Subcutaneous abdominal adipose tissue (tissue), 5 donors: ENCODE measurements at regions not wholly inside any gene's neighbourhood (a gene's known extent, or its start where the extent isn't known, plus 50 kb on each side); places are given as distances from the start of the nearest gene placed in this dataset.

ENCODE experiments used
- H3K27ac ChIP-seq: one replicate; pipeline ENCODE4 v1.7.0; 2013; ENCODE audit warnings: low read depth, mild to moderate bottlenecking, inconsistent platforms, low read length, moderate library complexity
- H3K27me3 ChIP-seq, 5 donors: one replicate each; pipeline ENCODE4 v1.7.0; 2013; ENCODE audit warnings: low read length in 5 of 5, inconsistent platforms in 1 of 5; ENCODE audit not compliant: control insufficient read depth in 5 of 5, insufficient read depth in 4 of 5
- H3K36me3 ChIP-seq, 5 donors: one replicate each; pipeline ENCODE4 v1.7.0; 2013; ENCODE audit warnings: low read length in 5 of 5; ENCODE audit not compliant: control insufficient read depth in 5 of 5, insufficient read depth in 5 of 5
- H3K4me1 ChIP-seq, 5 donors: one replicate each; pipeline ENCODE4 v1.7.0; 2013; ENCODE audit warnings: low read length in 5 of 5, mild to moderate bottlenecking in 3 of 5, moderate library complexity in 1 of 5; ENCODE audit not compliant: control insufficient read depth in 5 of 5, insufficient read depth in 5 of 5
- H3K4me3 ChIP-seq, 5 donors: one replicate each; pipeline ENCODE4 v1.7.0; 2013; ENCODE audit warnings: low read length in 5 of 5, low read depth in 1 of 5
- H3K9ac ChIP-seq, 5 donors: one replicate each; pipeline ENCODE4 v1.7.0; 2013; ENCODE audit warnings: low read length in 5 of 5, mild to moderate bottlenecking in 4 of 5, moderate library complexity in 3 of 5
- H3K9me3 ChIP-seq, 5 donors: one replicate each; pipeline ENCODE4 v1.7.0; 2013; ENCODE audit warnings: low read length in 5 of 5; ENCODE audit not compliant: control insufficient read depth in 5 of 5
- donor health status: healthy.
- donor health status: healthy.
- donor health status: healthy.
- donor health status: healthy.
- donor health status: healthy.

- no peaks in the 10 kb centered on the region for H3K4me1 ChIP-seq
- H3K36me3 ChIP-seq = no peaks in the 10 kb centered on the region
- H3K27ac ChIP-seq = no peak overlapping the region
- H3K4me3 ChIP-seq = no peak overlapping the region
- peaks cover 0 to 4% (median 0%) of the 10 kb centered on the region in 5 donors for H3K27me3 ChIP-seq
- H3K9ac ChIP-seq = no peak overlapping the region
- H3K9me3 ChIP-seq = peaks cover 0 to 2% (median 0%) of the 10 kb centered on the region in 5 donors
Measured at GRCh38 chr18:60549338-60549960, 176.9 kb upstream of the MC4R start.

GRCh38 chr18:60552948-60553347 lies 180.4 kb upstream of the MC4R start:
- H3K27ac ChIP-seq = no peak overlapping the region
- no peak overlapping the region for H3K9ac ChIP-seq
- H3K4me3 ChIP-seq = no peak overlapping the region
- peaks cover 0 to 2% (median 0%) of the 10 kb centered on the region in 5 donors for H3K9me3 ChIP-seq
- H3K27me3 ChIP-seq = peaks cover 0 to 4% (median 0%) of the 10 kb centered on the region in 5 donors
- no peaks in the 10 kb centered on the region for H3K4me1 ChIP-seq
- no peaks in the 10 kb centered on the region for H3K36me3 ChIP-seq

DNA sequence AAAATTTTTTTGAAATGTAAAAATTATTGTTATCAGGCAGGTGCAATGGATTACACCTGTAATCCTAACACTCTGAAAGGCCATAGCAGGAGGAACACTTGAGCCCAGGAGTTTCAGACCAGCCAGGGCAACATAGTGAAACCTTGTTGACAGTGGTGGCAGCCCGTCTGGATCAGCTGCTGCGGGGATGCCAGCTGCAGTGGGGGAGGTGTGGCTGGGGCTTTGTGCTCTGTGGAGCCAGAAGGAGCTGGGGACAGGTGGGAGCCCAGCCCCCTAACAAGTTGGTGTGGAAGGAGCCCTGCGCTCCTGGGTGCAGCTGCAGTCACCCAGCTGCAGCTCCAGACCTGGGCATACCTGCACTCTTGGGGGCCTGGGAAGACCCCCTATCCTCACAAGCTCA lies 182.4 kb upstream of the MC4R start:
- no peaks in the 10 kb centered on the region for H3K36me3 ChIP-seq
- no peak overlapping the region for H3K9ac ChIP-seq
- no peaks in the 10 kb centered on the region for H3K4me1 ChIP-seq
- peaks cover 0 to 2% (median 0%) of the 10 kb centered on the region in 5 donors for H3K9me3 ChIP-seq
- no peak overlapping the region for H3K4me3 ChIP-seq
- no peak overlapping the region for H3K27ac ChIP-seq
- peaks cover 0 to 4% (median 0%) of the 10 kb centered on the region in 5 donors for H3K27me3 ChIP-seq

GRCh38 chr18:60555625-60556024 lies 183.1 kb upstream of the MC4R start:
- Histone ChIP-seq H3K9me3 (peaks cover 0 to 2% (median 0%) of the 10 kb centered on the region in 5 donors), H3K27ac (no peak overlapping the region), H3K4me3 (no peak overlapping the region), H3K27me3 (peaks cover 0 to 4% (median 0%) of the 10 kb centered on the region in 5 donors), H3K36me3 (no peaks in the 10 kb centered on the region), H3K4me1 (no peaks in the 10 kb centered on the region), H3K9ac (no peak overlapping the region)

- H3K9me3 ChIP-seq = peaks cover 0 to 2% (median 0%) of the 10 kb centered on the region in 5 donors
- no peak overlapping the region for H3K9ac ChIP-seq
- no peaks in the 10 kb centered on the region for H3K4me1 ChIP-seq
- H3K36me3 ChIP-seq = no peaks in the 10 kb centered on the region
- peaks cover 0 to 4% (median 0%) of the 10 kb centered on the region in 5 donors for H3K27me3 ChIP-seq
- H3K4me3 ChIP-seq = no peak overlapping the region
- no peak overlapping the region for H3K27ac ChIP-seq
Measured at GRCh38 chr18:60556326-60556725, 183.8 kb upstream of the MC4R start.

DNA sequence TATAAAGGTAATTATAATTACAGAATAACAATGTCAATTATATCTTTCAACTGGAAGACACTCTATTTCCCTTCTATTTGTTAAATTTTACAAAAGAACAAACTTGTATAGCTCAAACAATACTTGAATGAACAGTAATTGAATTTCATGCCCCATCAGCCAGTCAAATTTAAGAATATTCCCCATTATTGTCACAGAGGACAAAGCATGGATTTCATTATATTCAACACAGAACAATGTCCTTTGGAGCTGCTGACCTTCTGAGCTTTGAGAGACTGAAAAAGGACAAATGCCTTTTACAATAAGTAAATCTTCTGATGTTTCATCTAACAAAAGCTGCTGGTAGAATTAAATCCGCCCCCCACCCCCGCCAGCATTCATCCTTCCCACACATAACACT lies 187.5 kb upstream of the MC4R start:
- Histone ChIP-seq H3K9ac (no peak overlapping the region), H3K9me3 (no peaks in the 10 kb centered on the region), H3K4me1 (no peaks in the 10 kb centered on the region), H3K36me3 (no peaks in the 10 kb centered on the region), H3K4me3 (no peak overlapping the region), H3K27ac (no peak overlapping the region), H3K27me3 (no peaks in the 10 kb centered on the region)

GRCh38 chr18:60563082-60563481 lies 190.5 kb upstream of the MC4R start:
- Histone ChIP-seq H3K4me1 (no peaks in the 10 kb centered on the region), H3K27me3 (no peaks in the 10 kb centered on the region), H3K36me3 (no peaks in the 10 kb centered on the region), H3K27ac (no peak overlapping the region), H3K9me3 (no peaks in the 10 kb centered on the region), H3K4me3 (no peak overlapping the region), H3K9ac (no peak overlapping the region)

GRCh38 chr18:60568220-60568619 lies 195.6 kb upstream of the MC4R start:
- H3K36me3 ChIP-seq = no peaks in the 10 kb centered on the region
- no peaks in the 10 kb centered on the region for H3K4me1 ChIP-seq
- H3K9ac ChIP-seq = no peak overlapping the region
- no peak overlapping the region for H3K27ac ChIP-seq
- no peaks in the 10 kb centered on the region for H3K27me3 ChIP-seq
- no peak overlapping the region for H3K4me3 ChIP-seq
- H3K9me3 ChIP-seq = no peaks in the 10 kb centered on the region

GRCh38 chr18:60570172-60570571 lies 197.6 kb upstream of the MC4R start:
- H3K9ac ChIP-seq = no peak overlapping the region
- H3K36me3 ChIP-seq = no peaks in the 10 kb centered on the region
- H3K27ac ChIP-seq = no peak overlapping the region
- H3K27me3 ChIP-seq = no peaks in the 10 kb centered on the region
- H3K9me3 ChIP-seq = no peaks in the 10 kb centered on the region
- no peak overlapping the region for H3K4me3 ChIP-seq
- no peaks in the 10 kb centered on the region for H3K4me1 ChIP-seq

- H3K9ac ChIP-seq = no peak overlapping the region
- H3K9me3 ChIP-seq = no peaks in the 10 kb centered on the region
- H3K4me1 ChIP-seq = no peaks in the 10 kb centered on the region
- no peaks in the 10 kb centered on the region for H3K36me3 ChIP-seq
- H3K27ac ChIP-seq = no peak overlapping the region
- no peak overlapping the region for H3K4me3 ChIP-seq
- no peaks in the 10 kb centered on the region for H3K27me3 ChIP-seq
Measured at GRCh38 chr18:60577457-60577856, 204.9 kb upstream of the MC4R start.
